ENCODE measurements at regions not wholly inside any gene's neighbourhood (a gene's known extent, or its start where the extent isn't known, plus 50 kb on each side); places are given as distances from the start of the nearest gene placed in this dataset.

DNA sequence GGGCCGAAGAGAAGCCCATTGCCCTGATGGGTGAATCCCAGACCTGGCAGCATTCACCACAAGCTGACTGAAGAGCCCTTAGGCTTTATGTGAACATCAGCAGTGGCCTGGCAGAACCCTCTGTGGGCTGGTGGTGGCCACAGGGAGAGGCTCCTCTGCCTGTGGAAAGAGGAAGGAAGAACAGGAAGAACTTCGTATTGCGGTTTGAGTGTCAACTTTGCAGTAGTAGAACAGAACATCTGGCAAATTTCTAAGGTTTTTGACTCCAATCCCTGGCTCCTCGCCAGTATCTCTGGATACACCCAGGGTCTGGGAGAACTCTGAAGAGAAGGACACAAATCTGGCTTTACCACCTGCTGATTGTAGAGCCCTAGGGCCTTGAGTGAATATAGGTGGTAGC, 356.4 kb upstream of the GRAMD2B start:
- no peak overlapping the region for H3K4me3 ChIP-seq (ENCODE audit: low read depth, low read length)
- no peaks in the 10 kb centered on the region for H3K36me3 ChIP-seq (ENCODE audit: control insufficient read depth, insufficient read depth, low read length)
- no peak for DNase-seq (ENCODE audit: low read depth)
- H3K27me3 ChIP-seq (ENCODE audit: control insufficient read depth, insufficient read depth, low read length) = no peaks in the 10 kb centered on the region
- TF ChIP-seq, protein P1, sequence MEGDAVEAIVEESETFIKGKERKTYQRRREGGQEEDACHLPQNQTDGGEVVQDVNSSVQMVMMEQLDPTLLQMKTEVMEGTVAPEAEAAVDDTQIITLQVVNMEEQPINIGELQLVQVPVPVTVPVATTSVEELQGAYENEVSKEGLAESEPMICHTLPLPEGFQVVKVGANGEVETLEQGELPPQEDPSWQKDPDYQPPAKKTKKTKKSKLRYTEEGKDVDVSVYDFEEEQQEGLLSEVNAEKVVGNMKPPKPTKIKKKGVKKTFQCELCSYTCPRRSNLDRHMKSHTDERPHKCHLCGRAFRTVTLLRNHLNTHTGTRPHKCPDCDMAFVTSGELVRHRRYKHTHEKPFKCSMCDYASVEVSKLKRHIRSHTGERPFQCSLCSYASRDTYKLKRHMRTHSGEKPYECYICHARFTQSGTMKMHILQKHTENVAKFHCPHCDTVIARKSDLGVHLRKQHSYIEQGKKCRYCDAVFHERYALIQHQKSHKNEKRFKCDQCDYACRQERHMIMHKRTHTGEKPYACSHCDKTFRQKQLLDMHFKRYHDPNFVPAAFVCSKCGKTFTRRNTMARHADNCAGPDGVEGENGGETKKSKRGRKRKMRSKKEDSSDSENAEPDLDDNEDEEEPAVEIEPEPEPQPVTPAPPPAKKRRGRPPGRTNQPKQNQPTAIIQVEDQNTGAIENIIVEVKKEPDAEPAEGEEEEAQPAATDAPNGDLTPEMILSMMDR (IDR thresholded peaks at IDR 0.05; ENCODE audit: insufficient read depth, low read length, poor library complexity, severe bottlenecking) = no peak

DNA sequence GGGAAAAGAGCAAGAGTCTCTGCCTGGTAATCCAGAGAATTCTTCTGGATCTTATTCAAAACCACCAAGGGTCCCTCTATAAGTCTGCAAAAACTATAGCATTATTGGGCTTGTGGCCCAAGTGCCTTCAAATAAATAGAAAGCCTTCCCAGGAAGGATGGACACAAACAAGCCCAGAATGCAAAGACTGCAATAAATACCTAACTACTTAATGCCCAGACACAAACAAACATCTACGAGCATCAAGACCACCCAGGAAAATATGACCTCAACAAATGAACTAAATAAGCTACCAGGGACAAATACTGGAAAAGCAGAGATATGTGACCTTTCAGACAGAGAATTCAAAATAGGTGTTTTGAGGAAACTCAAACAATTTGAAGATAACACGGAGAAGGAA, 355.8 kb upstream of the GRAMD2B start:
- Histone ChIP-seq H3K4me3 (ENCODE audit: low read depth, low read length) (no peak overlapping the region), H3K27me3 (ENCODE audit: control insufficient read depth, insufficient read depth, low read length) (no peaks in the 10 kb centered on the region), H3K36me3 (ENCODE audit: control insufficient read depth, insufficient read depth, low read length) (no peaks in the 10 kb centered on the region)
- TF ChIP-seq, protein P1 (IDR thresholded peaks at IDR 0.05; ENCODE audit: insufficient read depth, low read length, poor library complexity, severe bottlenecking) = no peak
- DNase-seq (ENCODE audit: low read depth) = no peak

DNA sequence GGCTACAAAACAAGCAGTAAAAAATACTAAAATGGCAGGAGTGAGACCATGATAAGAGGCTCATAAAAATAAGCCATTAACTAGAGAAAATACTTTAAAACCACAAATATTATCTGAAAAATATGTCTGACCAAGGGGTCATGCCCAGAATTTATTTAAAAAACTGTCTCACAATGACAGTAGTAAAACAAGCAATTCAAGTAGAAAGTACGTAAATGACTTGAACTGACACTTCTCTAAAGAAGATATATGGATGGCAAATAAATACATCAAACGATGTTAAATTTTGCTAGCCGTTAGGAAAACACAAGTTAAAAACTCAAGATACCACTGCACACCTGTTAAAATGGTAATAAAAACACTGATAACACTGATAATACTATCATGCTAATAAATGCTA, 353.9 kb upstream of the GRAMD2B start:
- TF ChIP-seq, protein P1 (IDR thresholded peaks at IDR 0.05; ENCODE audit: insufficient read depth, low read length, poor library complexity, severe bottlenecking) = no peak
- DNase-seq (ENCODE audit: low read depth) = no peak
- H3K36me3 ChIP-seq (ENCODE audit: control insufficient read depth, insufficient read depth, low read length) = no peaks in the 10 kb centered on the region
- no peaks in the 10 kb centered on the region for H3K27me3 ChIP-seq (ENCODE audit: control insufficient read depth, insufficient read depth, low read length)
- no peak overlapping the region for H3K4me3 ChIP-seq (ENCODE audit: low read depth, low read length)

DNA sequence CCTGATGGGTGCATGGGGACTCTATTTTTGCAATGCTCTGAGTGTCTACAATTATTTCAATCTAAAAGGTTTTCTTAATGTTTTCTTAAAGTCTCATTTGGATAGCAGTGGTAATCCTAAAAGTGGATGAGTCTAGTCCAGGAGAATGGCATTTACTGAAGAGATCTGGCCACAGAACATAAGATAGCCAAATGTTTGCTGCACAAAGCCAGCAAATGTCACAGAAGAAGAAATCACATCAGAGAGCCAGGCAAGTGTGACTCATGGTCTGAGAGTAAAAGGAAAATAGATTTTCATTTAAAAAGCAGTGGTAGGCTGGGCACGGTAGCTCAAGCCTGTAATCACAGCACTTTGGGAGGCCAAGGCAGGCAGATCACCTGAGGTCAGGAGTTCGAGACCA, 352.7 kb upstream of the GRAMD2B start:
- H3K36me3 ChIP-seq (ENCODE audit: control insufficient read depth, insufficient read depth, low read length) = no peaks in the 10 kb centered on the region
- TF ChIP-seq, protein P1 (IDR thresholded peaks at IDR 0.05; ENCODE audit: insufficient read depth, low read length, poor library complexity, severe bottlenecking) = no peak
- no peak for DNase-seq (ENCODE audit: low read depth)
- no peak overlapping the region for H3K4me3 ChIP-seq (ENCODE audit: low read depth, low read length)
- no peaks in the 10 kb centered on the region for H3K27me3 ChIP-seq (ENCODE audit: control insufficient read depth, insufficient read depth, low read length)

DNA sequence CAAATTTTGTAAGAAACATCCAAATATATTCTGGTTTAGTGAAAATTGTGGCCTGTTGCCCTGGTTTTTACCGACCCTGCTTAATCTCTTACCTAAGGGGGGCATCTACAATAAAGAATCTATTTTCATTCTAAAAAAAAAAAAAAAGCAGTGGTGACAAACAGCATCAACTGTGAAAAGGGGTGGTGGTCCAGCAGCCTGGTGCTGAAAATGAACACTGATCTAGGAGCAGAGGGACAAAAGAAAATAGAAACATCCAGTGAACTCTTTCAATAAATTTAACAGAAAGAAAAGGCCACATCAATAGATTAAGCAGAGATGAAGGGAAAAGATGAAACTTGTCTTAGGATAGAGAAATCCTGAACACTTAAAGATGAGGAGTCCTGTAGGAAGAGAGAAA, 348.7 kb upstream of the GRAMD2B start:
- Histone ChIP-seq H3K27me3 (ENCODE audit: control insufficient read depth, insufficient read depth, low read length) (no peaks in the 10 kb centered on the region), H3K36me3 (ENCODE audit: control insufficient read depth, insufficient read depth, low read length) (no peaks in the 10 kb centered on the region), H3K4me3 (ENCODE audit: low read depth, low read length) (no peak overlapping the region)
- TF ChIP-seq, protein P1 (IDR thresholded peaks at IDR 0.05; ENCODE audit: insufficient read depth, low read length, poor library complexity, severe bottlenecking) = no peak
- DNase-seq (ENCODE audit: low read depth) = no peak

DNA sequence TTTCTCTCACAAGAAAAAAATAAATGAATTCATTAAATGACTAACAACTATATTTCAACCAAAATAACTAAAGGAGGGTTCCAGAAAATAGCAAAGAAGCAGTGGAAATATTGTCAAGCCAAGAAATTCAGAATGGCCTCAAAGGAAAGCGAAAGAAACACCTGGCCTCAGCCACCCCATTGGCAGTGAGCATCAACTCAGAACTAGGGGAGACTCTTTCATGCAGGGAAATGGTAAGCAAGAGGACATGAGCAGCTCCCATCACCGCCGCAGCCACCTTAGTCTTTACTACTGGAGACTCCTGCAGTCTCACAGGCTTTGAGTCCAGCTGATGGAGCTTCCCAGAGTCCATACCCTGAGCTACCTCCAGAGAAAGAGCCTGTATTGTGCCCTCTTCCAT, 343.9 kb upstream of the GRAMD2B start:
- H3K36me3 ChIP-seq (ENCODE audit: control insufficient read depth, insufficient read depth, low read length) = no peaks in the 10 kb centered on the region
- no peaks in the 10 kb centered on the region for H3K27me3 ChIP-seq (ENCODE audit: control insufficient read depth, insufficient read depth, low read length)
- TF ChIP-seq, protein P1 (IDR thresholded peaks at IDR 0.05; ENCODE audit: insufficient read depth, low read length, poor library complexity, severe bottlenecking) = no peak
- no peak for DNase-seq (ENCODE audit: low read depth)
- no peak overlapping the region for H3K4me3 ChIP-seq (ENCODE audit: low read depth, low read length)

Measured in kidney epithelial cell (primary cell).